ENCODE measurements at regions not wholly inside any gene's neighbourhood (a gene's known extent, or its start where the extent isn't known, plus 50 kb on each side); places are given as distances from the start of the nearest gene placed in this dataset.

DNA sequence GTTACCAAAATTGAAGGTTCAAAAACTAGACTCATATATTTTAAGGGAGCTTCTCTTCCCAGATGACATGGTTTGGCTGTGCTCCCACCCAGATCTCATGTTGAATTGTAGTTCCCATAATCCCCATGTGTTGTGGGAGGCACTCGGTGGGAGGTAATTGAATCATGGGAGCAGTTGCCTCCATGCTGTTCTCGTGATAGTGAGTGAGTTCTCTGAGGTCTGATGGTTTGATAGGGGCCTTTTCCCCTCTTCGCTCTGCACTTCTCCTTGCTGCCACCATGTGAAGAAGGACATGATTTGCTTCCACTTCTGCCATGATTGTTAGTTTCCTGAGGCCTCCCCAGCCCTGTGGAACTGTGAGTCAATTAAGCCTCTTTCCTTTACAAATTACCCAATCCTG lies 140.1 kb downstream of the MAIP1 start:
- no peak for DNase-seq (ENCODE audit: low read depth in 1 of 2, low spot score in 1 of 2)
- Histone ChIP-seq H3K4me3 (replicated peaks; ENCODE audit: insufficient read depth, low read length) (no peak overlapping the region), H3K27me3 (ENCODE audit: insufficient read depth, poor library complexity, severe bottlenecking) (no peaks in the 10 kb centered on the region), H3K27ac (replicated peaks) (no peak overlapping the region)
- TF ChIP-seq SPI1 (IDR thresholded peaks at IDR 0.05; ENCODE audit: borderline replicate concordance, low read depth) (no peak), GABPA (IDR thresholded peaks at IDR 0.05; ENCODE audit: low read depth) (no peak), POLR2AphosphoS5 (IDR thresholded peaks at IDR 0.05; ENCODE audit: low read depth) (no peak), REST (IDR thresholded peaks at IDR 0.05; ENCODE audit: insufficient replicate concordance, low read depth) (no peak)
- TF ChIP-seq, protein P1, sequence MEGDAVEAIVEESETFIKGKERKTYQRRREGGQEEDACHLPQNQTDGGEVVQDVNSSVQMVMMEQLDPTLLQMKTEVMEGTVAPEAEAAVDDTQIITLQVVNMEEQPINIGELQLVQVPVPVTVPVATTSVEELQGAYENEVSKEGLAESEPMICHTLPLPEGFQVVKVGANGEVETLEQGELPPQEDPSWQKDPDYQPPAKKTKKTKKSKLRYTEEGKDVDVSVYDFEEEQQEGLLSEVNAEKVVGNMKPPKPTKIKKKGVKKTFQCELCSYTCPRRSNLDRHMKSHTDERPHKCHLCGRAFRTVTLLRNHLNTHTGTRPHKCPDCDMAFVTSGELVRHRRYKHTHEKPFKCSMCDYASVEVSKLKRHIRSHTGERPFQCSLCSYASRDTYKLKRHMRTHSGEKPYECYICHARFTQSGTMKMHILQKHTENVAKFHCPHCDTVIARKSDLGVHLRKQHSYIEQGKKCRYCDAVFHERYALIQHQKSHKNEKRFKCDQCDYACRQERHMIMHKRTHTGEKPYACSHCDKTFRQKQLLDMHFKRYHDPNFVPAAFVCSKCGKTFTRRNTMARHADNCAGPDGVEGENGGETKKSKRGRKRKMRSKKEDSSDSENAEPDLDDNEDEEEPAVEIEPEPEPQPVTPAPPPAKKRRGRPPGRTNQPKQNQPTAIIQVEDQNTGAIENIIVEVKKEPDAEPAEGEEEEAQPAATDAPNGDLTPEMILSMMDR (IDR thresholded peaks at IDR 0.05; ENCODE audit: insufficient read depth, low read length): no peak

DNA sequence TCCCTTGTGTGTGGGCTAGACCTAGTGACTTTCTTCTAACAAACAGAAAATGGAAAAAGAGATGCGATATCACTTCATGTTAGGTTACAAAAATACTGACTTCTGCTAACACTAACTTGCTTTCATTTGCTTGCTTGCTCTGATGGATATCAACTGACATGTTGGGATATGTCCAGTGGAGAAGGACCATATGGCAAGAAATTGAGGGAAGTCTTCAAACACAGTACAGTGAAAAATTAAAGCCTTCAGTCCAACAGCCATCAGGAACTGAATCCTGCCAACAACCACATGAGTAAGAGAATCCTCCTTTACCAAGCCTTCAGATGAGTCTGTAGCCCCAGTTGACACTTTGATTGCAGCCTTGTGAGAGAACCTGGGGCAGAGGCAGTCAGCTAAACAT lies 143.9 kb downstream of the MAIP1 start:
- Histone ChIP-seq H3K27ac (replicated peaks) (no peak overlapping the region), H3K4me3 (replicated peaks; ENCODE audit: insufficient read depth, low read length) (no peak overlapping the region), H3K27me3 (ENCODE audit: insufficient read depth, poor library complexity, severe bottlenecking) (no peaks in the 10 kb centered on the region)
- TF ChIP-seq, protein P1 (IDR thresholded peaks at IDR 0.05; ENCODE audit: insufficient read depth, low read length): no peak
- TF ChIP-seq SPI1 (IDR thresholded peaks at IDR 0.05; ENCODE audit: borderline replicate concordance, low read depth): no peak
- TF ChIP-seq POLR2AphosphoS5 (IDR thresholded peaks at IDR 0.05; ENCODE audit: low read depth): no peak
- TF ChIP-seq REST (IDR thresholded peaks at IDR 0.05; ENCODE audit: insufficient replicate concordance, low read depth): no peak
- TF ChIP-seq GABPA (IDR thresholded peaks at IDR 0.05; ENCODE audit: low read depth): no peak
- no peak for DNase-seq (ENCODE audit: low read depth in 1 of 2, low spot score in 1 of 2)

DNA sequence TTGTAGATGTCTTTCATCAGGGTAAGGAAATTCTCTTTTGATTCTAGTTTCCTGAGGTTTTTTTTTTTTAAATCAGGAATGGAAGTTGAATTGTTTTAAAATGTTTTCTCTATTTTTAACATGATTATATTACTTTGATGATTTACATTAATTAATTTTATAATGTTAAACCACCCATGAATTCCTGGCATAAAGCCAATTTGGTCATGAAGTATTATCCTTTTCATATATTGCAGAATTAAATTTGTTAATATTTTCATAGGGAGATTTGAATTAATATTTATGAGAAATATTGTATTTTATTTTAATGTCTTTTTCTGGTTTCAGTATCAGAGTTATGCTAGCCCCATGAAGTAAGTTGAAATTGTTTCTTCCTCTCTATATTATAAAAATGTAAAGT lies 144.6 kb downstream of the MAIP1 start:
- DNase-seq (ENCODE audit: low read depth in 1 of 2, low spot score in 1 of 2): no peak
- no peak overlapping the region for H3K27ac ChIP-seq (replicated peaks)
- TF ChIP-seq REST (IDR thresholded peaks at IDR 0.05; ENCODE audit: insufficient replicate concordance, low read depth): no peak
- TF ChIP-seq POLR2AphosphoS5 (IDR thresholded peaks at IDR 0.05; ENCODE audit: low read depth): no peak
- no peak for TF ChIP-seq GABPA (IDR thresholded peaks at IDR 0.05; ENCODE audit: low read depth)
- TF ChIP-seq SPI1 (IDR thresholded peaks at IDR 0.05; ENCODE audit: borderline replicate concordance, low read depth): no peak
- H3K27me3 ChIP-seq (ENCODE audit: insufficient read depth, poor library complexity, severe bottlenecking): no peaks in the 10 kb centered on the region
- H3K4me3 ChIP-seq (replicated peaks; ENCODE audit: insufficient read depth, low read length): no peak overlapping the region

Data from HL-60 (cell line).